GM12864 (cell line): ENCODE measurements at regions not wholly inside any gene's neighbourhood (a gene's known extent, or its start where the extent isn't known, plus 50 kb on each side); places are given as distances from the start of the nearest gene placed in this dataset.

ENCODE experiments used
- DNase-seq: peaks from one replicate; pipeline ENCODE4 v3.0.0-alpha.2; 2011; ENCODE audit warnings: low read depth
- H3K4me3 ChIP-seq: 2 replicates; pipeline ENCODE4 v1.5.1; 2011; ENCODE audit warnings: mild to moderate bottlenecking, low read depth, low read length, control low read depth
- TF ChIP-seq, protein P1 (sequence below): IDR thresholded peaks from 2 replicates; pipeline ENCODE4 v1.5.1; 2011; ENCODE audit warnings: low read depth, mild to moderate bottlenecking, moderate library complexity, low read length, control low read depth, inconsistent platforms; ENCODE audit errors: missing control alignments

DNA sequence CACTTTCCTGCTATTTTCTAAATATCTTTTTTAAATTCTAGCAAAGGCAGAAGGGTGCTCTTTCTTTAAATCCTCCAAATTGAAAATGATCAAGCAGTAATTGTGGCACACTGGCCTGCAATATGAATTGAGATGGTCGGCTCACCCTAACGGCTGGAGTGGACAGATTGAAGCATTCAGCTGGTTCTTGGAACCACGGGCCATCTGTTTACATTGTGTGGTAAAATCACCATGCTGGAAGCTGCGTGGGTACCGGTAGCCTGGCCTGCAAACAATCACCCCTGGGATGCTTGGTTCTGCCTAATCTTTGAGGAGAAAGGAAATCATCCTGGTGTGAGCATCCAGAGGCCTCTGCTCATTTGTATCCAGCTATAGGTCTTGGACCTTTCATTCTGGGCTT is 289.3 kb downstream of the ZNF608 start:
- H3K4me3 ChIP-seq: no peak overlapping the region
- TF ChIP-seq, protein P1, sequence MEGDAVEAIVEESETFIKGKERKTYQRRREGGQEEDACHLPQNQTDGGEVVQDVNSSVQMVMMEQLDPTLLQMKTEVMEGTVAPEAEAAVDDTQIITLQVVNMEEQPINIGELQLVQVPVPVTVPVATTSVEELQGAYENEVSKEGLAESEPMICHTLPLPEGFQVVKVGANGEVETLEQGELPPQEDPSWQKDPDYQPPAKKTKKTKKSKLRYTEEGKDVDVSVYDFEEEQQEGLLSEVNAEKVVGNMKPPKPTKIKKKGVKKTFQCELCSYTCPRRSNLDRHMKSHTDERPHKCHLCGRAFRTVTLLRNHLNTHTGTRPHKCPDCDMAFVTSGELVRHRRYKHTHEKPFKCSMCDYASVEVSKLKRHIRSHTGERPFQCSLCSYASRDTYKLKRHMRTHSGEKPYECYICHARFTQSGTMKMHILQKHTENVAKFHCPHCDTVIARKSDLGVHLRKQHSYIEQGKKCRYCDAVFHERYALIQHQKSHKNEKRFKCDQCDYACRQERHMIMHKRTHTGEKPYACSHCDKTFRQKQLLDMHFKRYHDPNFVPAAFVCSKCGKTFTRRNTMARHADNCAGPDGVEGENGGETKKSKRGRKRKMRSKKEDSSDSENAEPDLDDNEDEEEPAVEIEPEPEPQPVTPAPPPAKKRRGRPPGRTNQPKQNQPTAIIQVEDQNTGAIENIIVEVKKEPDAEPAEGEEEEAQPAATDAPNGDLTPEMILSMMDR: no peak
- no peak for DNase-seq

DNA sequence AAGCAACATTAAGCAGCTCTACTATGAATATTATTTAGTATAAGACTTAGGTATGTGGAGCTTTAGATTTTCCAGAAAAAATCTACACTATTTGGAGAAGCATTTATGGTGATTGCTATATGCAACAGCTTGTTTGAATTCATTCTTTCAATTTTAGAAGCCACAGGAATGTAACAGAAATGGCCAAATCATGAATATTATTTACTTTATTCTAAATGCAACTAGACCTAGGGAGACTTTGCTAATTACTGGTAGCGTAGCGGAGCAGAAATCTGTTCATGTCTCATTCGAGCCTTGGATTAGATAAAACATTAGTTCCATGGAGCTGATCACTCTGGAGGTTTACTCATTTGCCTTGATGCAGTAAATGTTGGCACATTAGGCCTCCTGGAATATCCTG is 290.2 kb downstream of the ZNF608 start:
- DNase-seq: no peak
- TF ChIP-seq, protein P1: no peak
- H3K4me3 ChIP-seq: no peak overlapping the region

DNA sequence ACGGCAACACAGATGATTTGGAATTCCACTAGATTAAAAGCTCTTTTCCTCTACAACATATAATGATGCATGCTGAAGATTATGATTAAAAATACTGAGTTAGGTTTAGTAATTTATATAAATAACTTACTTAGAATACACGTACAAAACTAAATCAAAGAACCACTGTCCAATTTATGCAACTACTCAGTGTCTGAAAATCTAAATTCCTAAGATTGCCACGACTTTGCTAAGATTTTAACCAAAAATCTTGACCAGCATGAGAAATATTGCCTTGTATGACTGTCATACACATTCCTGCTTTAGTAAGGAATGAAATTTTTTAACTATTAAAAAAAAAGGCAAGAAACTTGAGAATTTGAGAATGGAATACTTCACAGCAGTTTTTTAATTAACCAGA is 292.4 kb downstream of the ZNF608 start:
- no peak overlapping the region for H3K4me3 ChIP-seq
- DNase-seq: no peak
- TF ChIP-seq, protein P1: no peak

DNA sequence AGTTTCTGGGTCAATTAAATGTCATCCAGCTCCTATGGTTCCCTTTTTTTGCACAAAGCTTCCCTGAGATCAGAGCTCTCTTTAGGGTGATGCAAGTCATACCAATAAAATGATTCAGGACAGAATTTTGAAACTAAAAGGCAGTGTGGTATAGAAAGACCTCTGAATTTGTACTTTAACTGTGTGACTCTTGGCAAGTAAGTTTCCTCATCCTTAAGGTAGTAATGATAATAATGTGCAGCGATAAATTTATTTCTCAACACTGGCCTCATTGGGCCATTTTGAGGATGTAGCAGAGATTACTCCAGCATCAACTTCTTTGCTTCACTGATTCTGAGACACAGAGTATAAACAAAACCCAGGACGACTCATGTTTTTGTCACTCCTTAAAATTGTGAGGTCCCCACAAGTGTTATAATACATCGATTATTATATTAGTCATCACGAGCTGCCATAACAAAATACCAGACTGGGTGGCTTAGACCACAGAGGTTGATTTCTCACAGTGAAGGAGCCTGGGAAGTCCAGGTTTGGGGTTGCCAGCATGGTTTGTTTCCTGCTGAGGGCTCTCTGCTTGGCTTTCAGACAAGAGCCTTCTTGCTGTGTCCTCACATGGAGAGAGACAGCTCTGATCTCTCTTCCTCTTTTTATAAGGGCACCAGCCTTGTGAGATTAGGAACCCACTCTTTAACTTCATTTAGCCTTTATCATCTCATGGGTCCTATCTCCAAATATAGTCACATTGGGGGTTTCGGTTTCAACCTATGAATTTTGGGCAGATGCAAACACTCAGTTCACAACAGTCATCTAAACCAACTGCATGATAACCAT is 293.0 kb downstream of the ZNF608 start:
- H3K4me3 ChIP-seq: no peak overlapping the region
- peak; percentile 91 for DNase-seq

DNA sequence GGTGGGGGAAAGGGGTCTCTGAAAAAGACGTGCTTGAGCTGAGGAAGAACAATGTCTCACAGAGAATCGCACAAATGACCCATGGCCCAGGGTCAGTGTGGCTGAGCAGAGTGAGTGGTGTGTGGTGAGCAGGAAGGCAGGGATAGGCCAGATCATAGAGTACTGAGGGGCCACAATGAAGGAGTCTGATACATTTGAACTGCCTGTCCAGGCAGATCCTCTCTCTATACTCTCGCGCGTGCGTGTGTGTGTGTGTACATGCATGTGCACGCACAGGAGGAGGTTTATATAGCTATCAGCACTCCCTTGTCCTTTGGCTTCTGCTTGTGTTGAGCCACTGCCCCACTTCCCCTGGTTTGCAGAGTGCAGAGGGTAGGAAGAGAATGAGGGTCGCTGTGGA is 294.0 kb downstream of the ZNF608 start:
- DNase-seq: no peak
- H3K4me3 ChIP-seq: no peak overlapping the region
- TF ChIP-seq, protein P1: no peak

More for the DNA sequence above, 293.0 kb downstream of the ZNF608 start:
- TF ChIP-seq, protein P1: no peak

DNA sequence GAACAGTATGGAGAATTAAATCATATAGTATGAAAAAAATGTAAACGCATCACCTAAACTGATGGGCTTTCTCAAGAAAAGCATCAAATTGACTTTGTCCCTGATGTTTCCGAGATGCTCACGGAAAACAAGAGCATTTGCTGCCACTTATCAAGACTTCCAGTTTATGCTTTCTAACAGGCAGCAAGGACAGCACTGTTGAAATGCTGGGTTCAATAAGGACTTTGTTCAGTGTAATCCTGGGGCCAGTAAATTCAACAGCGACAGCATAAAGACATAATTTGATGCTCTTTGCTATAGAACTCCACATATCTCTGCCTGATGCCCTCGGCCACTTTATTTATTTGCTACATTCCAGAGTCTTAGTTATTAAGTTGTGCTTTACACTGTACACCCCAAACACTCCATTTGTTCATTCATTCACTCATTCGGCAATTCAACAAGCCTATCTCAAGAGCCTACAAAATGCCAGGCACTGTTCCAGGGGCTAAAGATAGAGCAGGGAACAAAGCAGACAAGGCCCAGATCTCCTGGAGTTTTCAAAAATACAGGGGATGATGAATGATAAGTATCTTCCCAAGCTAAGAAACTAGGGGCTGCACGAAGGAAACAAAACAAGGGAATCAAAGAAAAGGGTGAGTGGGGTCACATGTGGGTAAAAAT is 294.6 kb downstream of the ZNF608 start:
- DNase-seq: no peak
- no peak overlapping the region for H3K4me3 ChIP-seq
- TF ChIP-seq, protein P1: no peak
